HG03575 (cell line): ENCODE measurements at regions not wholly inside any gene's neighbourhood (a gene's known extent, or its start where the extent isn't known, plus 50 kb on each side); places are given as distances from the start of the nearest gene placed in this dataset.

Experiments used
- ATAC-seq: cut with Tn5 transposase; IDR thresholded peaks from one replicate; pipeline ENCODE4 v1.9.1; 2021; ENCODE audit not compliant: unreplicated experiment, insufficient number of reproducible peaks, low FRiP score; ENCODE audit errors: extremely low read depth

DNA sequence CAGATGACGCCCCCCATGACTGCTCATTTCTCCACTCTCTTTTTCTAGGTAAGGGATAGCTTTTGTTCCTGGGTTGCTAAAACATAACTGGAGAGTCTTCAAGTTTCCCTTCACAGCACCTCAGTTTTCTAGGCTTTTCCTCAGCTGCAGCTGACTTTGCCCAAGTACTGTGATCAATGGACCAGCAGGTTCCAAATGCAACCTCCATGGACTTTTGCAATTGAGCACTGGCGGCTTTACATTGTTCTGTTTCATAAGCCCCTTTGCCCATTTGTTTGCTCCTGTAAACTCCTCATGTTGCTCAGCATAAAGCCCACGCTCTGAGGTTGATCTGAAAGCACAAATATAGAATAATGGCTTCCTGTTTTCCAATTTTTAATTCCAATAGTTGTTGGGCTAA is 291.6 kb downstream of the IRS1 start:
- no peak for ATAC-seq

- ATAC-seq: no peak
Measured at GRCh38 chr2:226497146-226497909, 302.3 kb downstream of the IRS1 start.

GRCh38 chr2:226496273-226496550 is 303.4 kb downstream of the IRS1 start:
- no peak for ATAC-seq

GRCh38 chr2:226495466-226496272 is 304.0 kb downstream of the IRS1 start:
- no peak for ATAC-seq

DNA sequence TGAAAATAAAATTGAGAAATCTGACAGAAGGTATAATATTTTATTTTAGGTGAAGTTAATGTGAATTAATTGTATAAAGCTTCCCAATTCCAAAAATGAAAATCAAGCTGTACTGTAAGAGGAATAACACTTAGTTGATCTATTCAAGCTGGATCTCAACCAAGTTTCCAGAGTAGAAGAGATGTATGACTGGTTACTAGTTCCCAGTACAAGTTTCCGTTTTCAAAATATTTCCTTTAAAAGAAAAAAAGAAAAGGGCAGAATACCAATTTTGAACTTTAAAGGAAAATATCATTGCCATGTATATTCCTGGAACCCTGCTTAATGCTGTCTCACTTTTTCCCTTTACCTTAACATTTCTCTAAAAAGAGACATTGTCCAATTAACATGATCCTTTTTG is 308.5 kb downstream of the IRS1 start:
- no peak for ATAC-seq

GRCh38 chr2:226489775-226490541 is 309.7 kb downstream of the IRS1 start:
- no peak for ATAC-seq

- ATAC-seq: no peak
Measured at GRCh38 chr2:226488034-226488433, 311.6 kb downstream of the IRS1 start.

DNA sequence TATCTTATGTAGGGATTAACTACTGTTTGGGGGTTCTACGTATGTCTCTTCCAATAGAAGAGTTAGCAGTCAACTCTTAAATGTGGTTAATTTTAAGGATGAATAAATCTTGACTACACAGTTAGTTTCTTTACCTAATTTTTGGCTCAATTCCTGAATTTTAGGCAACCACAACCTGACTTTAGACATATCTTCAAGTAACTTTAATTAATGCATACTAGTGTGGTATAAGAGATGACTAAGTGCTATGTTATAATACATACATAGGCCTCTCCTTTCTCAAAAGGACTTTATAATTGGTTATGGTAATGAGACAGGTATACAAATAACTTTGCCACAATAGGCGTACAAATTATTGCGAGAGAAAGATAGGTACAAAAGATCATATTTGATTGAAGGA is 312.0 kb downstream of the IRS1 start:
- ATAC-seq: no peak

- no peak for ATAC-seq
Measured at GRCh38 chr2:226483745-226484619, 315.6 kb downstream of the IRS1 start.

- ATAC-seq: no peak
Measured at GRCh38 chr2:226483143-226483542, 316.5 kb downstream of the IRS1 start.

GRCh38 chr2:226478109-226478809 is 321.4 kb downstream of the IRS1 start:
- no peak for ATAC-seq

- no peak for ATAC-seq
Measured at GRCh38 chr2:226477221-226478108, 322.2 kb downstream of the IRS1 start.

- ATAC-seq: no peak
Measured at GRCh38 chr2:226475650-226476049, 324.0 kb downstream of the IRS1 start.

GRCh38 chr2:226474131-226474530 is 325.5 kb downstream of the IRS1 start:
- no peak for ATAC-seq

- ATAC-seq: no peak
Measured at GRCh38 chr2:226471987-226472470, 327.6 kb downstream of the IRS1 start.

DNA sequence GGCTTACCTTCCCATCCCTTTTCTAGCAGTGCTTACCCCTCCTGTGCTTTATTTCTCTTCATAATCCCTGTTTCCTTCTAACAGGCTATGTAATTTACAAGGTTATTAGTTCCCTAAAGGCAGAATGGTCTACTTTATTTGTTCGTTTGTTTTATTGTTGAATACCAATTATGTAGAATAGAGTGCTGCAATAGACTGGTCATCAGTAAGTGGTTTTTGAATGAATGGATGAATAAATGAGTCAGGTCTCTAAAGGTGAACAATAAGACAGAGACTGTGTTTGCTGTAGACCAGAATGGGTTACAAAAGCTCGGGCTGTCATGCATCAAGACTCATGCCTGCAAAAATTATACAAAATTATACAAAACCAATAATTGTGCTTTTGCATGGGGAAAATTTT is 332.0 kb downstream of the IRS1 start:
- no peak for ATAC-seq

GRCh38 chr2:226467221-226467620 is 332.4 kb downstream of the IRS1 start:
- no peak for ATAC-seq
